Prostate gland (tissue), 2 donors: ENCODE measurements at regions not wholly inside any gene's neighbourhood (a gene's known extent, or its start where the extent isn't known, plus 50 kb on each side); places are given as distances from the start of the nearest gene placed in this dataset.

Source experiments
- DNase-seq: peaks from one replicate; pipeline ENCODE4 v3.0.0-alpha.2; 2019; ENCODE audit warnings: low spot score
- H3K27ac ChIP-seq, 2 donors: fragments of 200-600 bp; sonication (generic); 2 replicates each; pipeline ENCODE4 v1.5.1; 2017 to 2019
- H3K27me3 ChIP-seq: fragments of 200-600 bp; sonication (generic); replicated peaks from 2 replicates; pipeline ENCODE4 v1.5.1; 2019; ENCODE audit not compliant: insufficient read depth
- H3K36me3 ChIP-seq, 2 donors: fragments of 200-600 bp; sonication (generic); 1 replicate in 1 of 2; 2 replicates in 1 of 2; pipeline versions ENCODE4 v1.5.1 to v1.8.1; 2017 to 2019
- H3K4me1 ChIP-seq: fragments of 200-600 bp; sonication (generic); replicated peaks from 2 replicates; pipeline ENCODE4 v1.5.1; 2019
- H3K4me3 ChIP-seq, 2 donors: fragments of 200-600 bp; sonication (generic); 2 replicates each; pipeline ENCODE4 v1.5.1; 2017 to 2019
- H3K9me3 ChIP-seq: fragments of 200-600 bp; sonication (generic); 2 replicates; pipeline ENCODE4 v1.5.1; 2017
- POLR2A ChIP-seq: fragments of 450-650 bp; IDR thresholded peaks from one replicate; pipeline ENCODE4 v1.6.1; 2016; ENCODE audit warnings: antibody characterized with exemption, mild to moderate bottlenecking
- POLR2AphosphoS5 ChIP-seq: sonication (generic); formaldehyde crosslinking; IDR thresholded peaks from one replicate; pipeline ENCODE4 v1.6.1; 2017; ENCODE audit warnings: antibody characterized with exemption
- WGBS: methylation state at CpG from one replicate; pipeline ENCODE4 v1.1.5; 2018; 5-methylcytosine and 5-hydroxymethylcytosine counted together
- intact Hi-C: fragments of 100-400 bp; cut with DNase I; formaldehyde crosslinking; loops from one replicate; pipeline ENCODE4 v1.14.2; 2022
- TF ChIP-seq, protein P1 (sequence below), 4 experiments: fragments of 200-600 bp in 2 of 4; fragments of 450-650 bp in 2 of 4; sonication (generic) in 2 of 4; IDR thresholded peaks; 1 replicate in 3 of 4; 2 replicates in 1 of 4; pipeline ENCODE4 v1.5.1; 2016 to 2019; ENCODE audit warnings: antibody characterized with exemption in 4 of 4, mild to moderate bottlenecking in 2 of 4, moderate library complexity in 2 of 4

GRCh38 chr2:238571661-238572372 is 145.1 kb downstream of the ASB1 start:
- 83% methylated on average over 12 of the region's 14 CpGs for WGBS
- Histone ChIP-seq H3K4me3 (no peak overlapping the region), H3K4me1 (peaks cover 3% of the 10 kb centered on the region), H3K27ac (no peak overlapping the region), H3K27me3 (no peaks in the 10 kb centered on the region), H3K36me3 (no peaks in the 10 kb centered on the region), H3K9me3 (no peaks in the 10 kb centered on the region)
- no peak for DNase-seq
- intact Hi-C loops: no loop called here
- no peak for TF ChIP-seq POLR2A

DNA sequence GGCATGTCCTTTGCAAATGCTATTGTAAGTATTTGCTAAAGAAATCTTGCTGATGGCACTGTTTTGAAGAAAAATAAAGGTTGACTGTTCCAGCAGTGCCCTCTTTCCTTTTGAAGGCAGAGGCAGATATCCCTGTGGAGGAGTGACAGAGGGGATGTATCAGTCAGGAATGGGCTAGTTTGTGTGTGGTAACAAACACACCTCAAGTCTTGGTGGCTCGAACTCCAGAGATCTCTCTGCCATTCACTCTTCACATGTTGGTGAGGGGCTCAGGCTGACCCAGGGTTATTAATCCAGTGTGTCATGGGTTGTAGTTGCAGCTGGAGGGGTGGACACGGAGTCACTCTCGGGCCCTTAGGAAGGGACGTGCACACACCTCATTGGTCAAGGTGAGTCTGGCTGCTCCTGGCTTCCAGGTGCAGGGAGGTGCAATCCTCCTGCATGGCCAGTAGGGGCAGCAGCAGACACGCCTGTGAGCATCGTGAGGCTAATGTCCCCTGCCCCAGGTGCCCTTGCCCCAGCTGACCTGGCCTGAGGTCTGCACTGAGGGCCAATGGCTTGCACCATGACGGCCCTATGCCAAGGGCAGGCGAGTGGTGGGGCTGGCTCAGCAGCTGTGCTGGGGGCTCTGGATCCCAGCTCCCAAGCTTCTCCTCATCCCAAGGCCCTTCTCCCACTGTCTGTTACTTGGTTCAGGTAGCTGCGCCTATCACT is 146.5 kb downstream of the ASB1 start:
- H3K4me1 ChIP-seq: peaks cover 3% of the 10 kb centered on the region
- WGBS: 82% methylated on average over 8 of the region's 9 CpGs
- intact Hi-C loops: no loop called here
- DNase-seq: no peak
- H3K27ac ChIP-seq: peak overlapping the region; percentile 60
- no peak overlapping the region for H3K4me3 ChIP-seq
- no peak for TF ChIP-seq POLR2AphosphoS5
- TF ChIP-seq, protein P1, sequence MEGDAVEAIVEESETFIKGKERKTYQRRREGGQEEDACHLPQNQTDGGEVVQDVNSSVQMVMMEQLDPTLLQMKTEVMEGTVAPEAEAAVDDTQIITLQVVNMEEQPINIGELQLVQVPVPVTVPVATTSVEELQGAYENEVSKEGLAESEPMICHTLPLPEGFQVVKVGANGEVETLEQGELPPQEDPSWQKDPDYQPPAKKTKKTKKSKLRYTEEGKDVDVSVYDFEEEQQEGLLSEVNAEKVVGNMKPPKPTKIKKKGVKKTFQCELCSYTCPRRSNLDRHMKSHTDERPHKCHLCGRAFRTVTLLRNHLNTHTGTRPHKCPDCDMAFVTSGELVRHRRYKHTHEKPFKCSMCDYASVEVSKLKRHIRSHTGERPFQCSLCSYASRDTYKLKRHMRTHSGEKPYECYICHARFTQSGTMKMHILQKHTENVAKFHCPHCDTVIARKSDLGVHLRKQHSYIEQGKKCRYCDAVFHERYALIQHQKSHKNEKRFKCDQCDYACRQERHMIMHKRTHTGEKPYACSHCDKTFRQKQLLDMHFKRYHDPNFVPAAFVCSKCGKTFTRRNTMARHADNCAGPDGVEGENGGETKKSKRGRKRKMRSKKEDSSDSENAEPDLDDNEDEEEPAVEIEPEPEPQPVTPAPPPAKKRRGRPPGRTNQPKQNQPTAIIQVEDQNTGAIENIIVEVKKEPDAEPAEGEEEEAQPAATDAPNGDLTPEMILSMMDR (IDR thresholded peaks at IDR 0.05): peak in 2 of 4 experiments; percentile 21 to 51
- no peak for TF ChIP-seq POLR2A
- no peaks in the 10 kb centered on the region for H3K9me3 ChIP-seq
- H3K27me3 ChIP-seq: no peaks in the 10 kb centered on the region
- no peaks in the 10 kb centered on the region for H3K36me3 ChIP-seq

- Histone ChIP-seq H3K4me1 (peaks cover 2% of the 10 kb centered on the region), H3K9me3 (no peaks in the 10 kb centered on the region), H3K36me3 (no peaks in the 10 kb centered on the region), H3K27ac (peak overlapping the region; percentile 60), H3K4me3 (no peak overlapping the region), H3K27me3 (no peaks in the 10 kb centered on the region)
- DNase-seq: peak; percentile 91
- intact Hi-C loops: no loop called here
- TF ChIP-seq POLR2AphosphoS5 (peak; percentile 88), POLR2A (peak; percentile 28)
- TF ChIP-seq, protein P1 (IDR thresholded peaks at IDR 0.05): peak in 1 of 4 experiments; percentile 6
- WGBS: 47% methylated on average over 11 of the region's 12 CpGs
Observed at GRCh38 chr2:238573916-238574315, 147.2 kb downstream of the ASB1 start.

GRCh38 chr2:238574490-238575271 is 148.0 kb downstream of the ASB1 start:
- no peak for DNase-seq
- peak overlapping the region; percentile 60 for H3K27ac ChIP-seq

More at GRCh38 chr2:238574490-238575271, 148.0 kb downstream of the ASB1 start:
- no peaks in the 10 kb centered on the region for H3K4me1 ChIP-seq
- 84% methylated on average over 17 of the region's 17 CpGs for WGBS
- TF ChIP-seq POLR2A (no peak), POLR2AphosphoS5 (no peak)
- TF ChIP-seq, protein P1 (IDR thresholded peaks at IDR 0.05): no peak
- H3K4me3 ChIP-seq: no peak overlapping the region
- intact Hi-C loops: no loop called here
- no peaks in the 10 kb centered on the region for H3K36me3 ChIP-seq
- H3K9me3 ChIP-seq: no peaks in the 10 kb centered on the region
- no peaks in the 10 kb centered on the region for H3K27me3 ChIP-seq
